Middle frontal gyrus (tissue), 1 donor: ENCODE measurements at regions not wholly inside any gene's neighbourhood (a gene's known extent, or its start where the extent isn't known, plus 50 kb on each side); places are given as distances from the start of the nearest gene placed in this dataset.
"Not testable (repeated sequence)": the region's sequence is repeated elsewhere in the genome, so short reads cannot be mapped to it uniquely, and the experiment has no call there.

Experiments
- DNase-seq: peaks from one replicate; pipeline ENCODE4 v3.0.0-alpha.2; 2015; ENCODE audit warnings: low spot score; ENCODE audit errors: extremely low spot score

DNA sequence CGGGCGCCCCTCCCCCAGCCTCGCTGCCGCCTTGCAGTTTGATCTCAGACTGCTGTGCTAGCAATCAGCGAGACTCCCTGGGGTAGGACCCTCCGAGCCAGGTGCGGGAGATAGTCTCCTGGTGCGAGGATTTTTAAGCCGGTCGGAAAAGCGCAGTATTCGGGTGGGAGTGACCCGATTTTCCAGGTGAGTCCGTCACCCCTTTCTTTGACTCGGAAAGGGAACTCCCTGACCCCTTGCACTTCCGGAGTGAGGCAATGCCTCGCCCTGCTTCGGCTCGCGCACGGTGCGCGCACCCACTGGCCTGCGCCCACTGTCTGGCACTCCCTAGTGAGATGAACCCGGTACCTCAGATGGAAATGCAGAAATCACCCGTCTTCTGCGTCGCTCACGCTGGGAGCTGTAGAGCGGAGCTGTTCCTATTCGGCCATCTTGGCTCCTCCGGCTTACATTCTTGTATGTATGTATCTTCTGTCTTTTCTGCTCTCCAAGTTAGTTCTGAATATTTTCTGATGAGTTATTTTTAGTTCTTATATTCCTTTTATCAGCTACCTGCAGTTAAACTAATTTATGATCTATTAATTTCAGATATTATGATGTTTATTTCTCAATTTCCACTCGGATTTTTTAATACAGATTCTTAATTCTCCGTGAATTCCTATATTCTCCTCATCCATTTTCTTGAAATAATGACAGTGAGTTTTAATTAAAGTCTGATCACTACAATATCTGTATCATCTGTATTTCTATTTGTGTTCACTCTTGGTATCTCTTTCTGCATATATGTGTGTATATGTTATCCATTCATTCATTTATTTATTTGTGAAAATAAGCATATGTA, 370.2 kb upstream of the GRM7 start:
- not testable (repeated sequence) for DNase-seq

DNA sequence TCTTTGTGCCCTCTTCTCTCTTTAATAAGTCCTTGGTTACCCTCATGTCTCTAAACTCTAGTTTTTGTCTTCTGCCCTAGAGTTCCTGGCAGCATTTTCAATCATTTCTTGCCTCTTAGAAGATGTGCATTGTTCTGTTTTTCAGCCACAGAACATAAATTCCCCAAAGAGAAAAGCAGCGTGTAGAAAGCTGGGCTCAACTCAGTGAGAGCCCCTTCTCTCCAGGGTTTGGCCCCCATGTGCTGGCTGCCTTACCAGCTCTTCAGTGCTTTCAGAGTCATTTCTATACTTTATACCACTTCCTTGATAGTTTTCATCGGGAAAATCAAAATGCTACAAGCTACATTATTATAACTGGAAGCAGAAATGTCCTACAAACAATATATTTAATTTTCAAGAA, 369.1 kb upstream of the GRM7 start:
- no peak for DNase-seq

DNA sequence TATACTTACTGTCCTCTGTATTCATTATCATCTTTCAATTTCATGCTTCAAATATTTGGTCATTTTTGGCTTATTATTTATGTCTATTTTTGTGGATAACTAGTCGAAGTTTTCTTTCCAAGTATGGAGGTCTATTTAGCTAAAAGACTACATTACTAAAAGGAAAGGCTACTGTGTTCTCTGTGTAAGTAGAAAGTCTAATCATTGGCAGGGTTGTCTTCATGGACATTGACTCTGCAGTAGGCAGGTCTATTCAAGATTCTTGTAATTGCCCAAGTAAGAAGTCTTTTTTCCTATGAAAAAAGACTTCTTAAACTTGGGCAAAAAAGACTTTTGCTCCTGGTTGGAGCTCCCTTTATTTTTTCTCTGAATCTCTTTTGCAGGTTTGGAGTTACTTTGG, 368.6 kb upstream of the GRM7 start:
- DNase-seq: no peak

GRCh38 chr3:6498944-6499343, 362.0 kb upstream of the GRM7 start:
- not testable (repeated sequence) for DNase-seq

GRCh38 chr3:6504347-6504746, 356.6 kb upstream of the GRM7 start:
- no peak for DNase-seq

DNA sequence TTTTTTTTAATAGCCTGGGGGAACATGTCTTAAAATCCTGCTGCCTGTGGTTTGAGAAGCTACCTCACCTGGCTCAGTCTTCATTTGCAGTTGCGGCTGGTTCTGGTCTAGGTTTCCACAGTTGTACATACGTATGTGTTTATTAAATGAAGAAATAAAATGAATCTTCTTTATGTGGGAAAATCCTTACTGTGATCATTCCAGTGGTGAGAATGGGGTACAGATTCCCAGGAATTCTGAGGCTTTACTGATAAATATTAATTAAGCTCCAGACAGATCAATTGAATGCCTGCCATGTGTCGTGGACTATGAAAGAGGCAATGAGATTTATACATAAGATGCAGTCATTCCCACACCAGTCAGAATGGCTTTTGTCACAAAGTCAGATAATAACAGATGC, 356.1 kb upstream of the GRM7 start:
- DNase-seq: no peak

- no peak for DNase-seq
These were observed 352.5 kb upstream of the GRM7 start for GRCh38 chr3:6508410-6508759.

- no peak for DNase-seq
These were observed 351.3 kb upstream of the GRM7 start for GRCh38 chr3:6509576-6509975.

GRCh38 chr3:6510713-6511112, 350.2 kb upstream of the GRM7 start:
- no peak for DNase-seq

DNA sequence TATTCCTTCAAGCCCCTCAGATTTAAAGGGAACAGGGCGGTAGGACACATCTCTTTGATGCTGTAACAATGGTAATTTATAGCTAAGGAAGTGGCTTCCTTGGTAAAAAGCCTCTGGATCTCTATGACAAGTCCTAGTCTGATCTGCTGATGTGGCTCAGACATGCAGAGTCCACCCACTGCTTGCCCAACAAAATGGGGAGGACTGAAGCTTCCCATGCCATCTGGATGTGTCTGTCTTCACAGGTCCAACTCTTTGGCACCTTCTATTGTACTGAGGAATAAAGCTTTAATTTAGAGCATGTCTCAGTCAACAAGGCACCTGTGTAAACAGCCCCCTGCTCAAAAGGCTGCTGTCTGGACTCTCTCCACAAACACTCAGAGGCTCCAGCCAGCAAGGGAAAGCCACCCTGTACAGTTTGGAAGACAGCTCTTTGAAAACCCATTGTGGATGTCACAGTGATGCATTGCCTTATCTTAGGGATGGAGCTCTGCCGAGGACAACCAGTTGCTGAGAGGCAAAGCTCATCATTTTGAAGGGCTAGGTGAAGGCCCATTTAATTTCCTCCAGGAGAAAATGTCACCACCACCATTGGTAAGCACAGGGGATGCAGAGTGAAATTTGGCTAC, 348.6 kb upstream of the GRM7 start:
- DNase-seq: no peak

DNA sequence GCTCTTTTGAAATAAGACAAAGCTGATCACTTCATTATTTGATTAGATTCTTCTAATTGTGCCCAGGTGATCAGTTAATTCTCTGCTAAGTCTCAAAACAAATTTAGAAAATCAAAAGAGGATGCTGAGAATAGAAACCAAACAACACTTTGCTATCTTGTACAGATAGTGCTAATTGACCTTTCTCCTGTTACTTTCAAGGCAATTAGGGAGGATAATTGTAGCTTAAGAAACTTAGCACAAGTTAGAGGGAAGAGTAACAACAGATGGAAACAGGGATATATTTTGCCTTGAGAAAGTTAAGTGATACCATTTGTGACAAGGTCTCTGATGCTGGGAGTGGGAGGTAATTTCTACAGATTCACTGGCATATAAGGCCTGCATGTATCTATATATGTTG, 344.8 kb upstream of the GRM7 start:
- DNase-seq: no peak

- no peak for DNase-seq
These were observed 344.2 kb upstream of the GRM7 start for GRCh38 chr3:6516694-6517093.

DNA sequence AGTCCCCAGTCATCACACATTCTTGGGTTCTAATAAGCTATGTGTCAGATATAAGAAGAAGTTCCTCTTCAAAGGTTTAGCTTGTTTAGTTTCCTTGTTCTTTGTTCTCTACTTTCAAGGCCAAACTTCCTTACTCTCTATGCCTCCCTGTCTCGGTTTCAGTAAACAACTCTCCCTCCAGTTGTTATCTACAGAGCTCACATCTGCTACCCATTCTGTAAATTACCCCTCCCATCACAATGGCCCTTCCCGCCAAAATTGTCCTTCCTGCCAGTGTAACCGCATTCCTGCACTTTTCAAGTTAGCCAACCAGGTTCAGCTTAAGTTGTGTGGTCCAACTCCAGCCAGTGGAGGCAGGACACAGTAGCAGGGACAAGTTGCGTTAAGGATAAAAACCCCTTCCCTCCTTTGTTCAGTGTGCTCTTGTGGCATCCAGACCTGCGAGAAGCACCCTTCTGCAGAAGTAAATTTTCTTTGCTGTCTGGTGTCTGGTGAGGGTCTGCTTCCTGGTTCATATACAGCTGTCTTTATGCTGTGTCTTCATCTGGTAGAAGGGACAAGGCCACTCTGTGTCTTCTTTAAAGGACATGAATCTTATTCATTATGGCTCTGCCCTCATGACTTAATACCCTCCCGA, 342.1 kb upstream of the GRM7 start:
- no peak for DNase-seq

DNA sequence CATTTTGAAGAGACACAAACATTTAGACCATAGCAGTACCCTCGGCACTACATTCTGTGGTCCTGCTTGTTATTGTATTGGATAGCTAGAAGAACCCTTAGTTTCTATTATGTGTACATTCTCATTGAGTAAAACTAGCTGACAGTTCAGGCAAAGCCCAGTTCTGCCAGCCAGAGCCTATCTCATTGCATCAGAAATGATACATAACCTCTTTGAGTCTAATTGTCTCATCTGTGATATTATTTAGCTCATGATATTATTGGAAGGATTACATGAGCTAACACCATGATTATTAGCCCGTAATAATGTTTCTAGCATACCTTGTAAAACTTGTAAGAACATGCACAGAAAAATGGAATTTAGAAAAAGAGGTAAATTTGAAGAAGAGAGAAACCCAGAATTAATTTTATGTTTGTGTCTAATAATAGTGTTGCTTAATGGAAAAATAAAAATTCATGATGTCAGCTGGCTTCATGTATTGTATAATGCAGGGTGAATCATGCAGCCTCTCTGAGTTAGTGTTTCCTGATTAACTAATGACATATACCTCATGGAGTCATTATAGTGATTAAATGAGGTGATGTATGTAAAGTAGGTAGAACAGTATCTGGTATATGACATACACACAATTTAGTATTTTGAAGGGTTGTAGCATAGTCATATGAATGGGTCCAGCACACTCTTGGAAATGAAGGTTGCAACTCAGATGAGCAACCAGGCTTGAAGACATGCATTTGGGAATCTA, 339.4 kb upstream of the GRM7 start:
- no peak for DNase-seq

GRCh38 chr3:6522191-6522590, 338.7 kb upstream of the GRM7 start:
- DNase-seq: no peak

GRCh38 chr3:6523043-6523442, 337.9 kb upstream of the GRM7 start:
- no peak for DNase-seq

DNA sequence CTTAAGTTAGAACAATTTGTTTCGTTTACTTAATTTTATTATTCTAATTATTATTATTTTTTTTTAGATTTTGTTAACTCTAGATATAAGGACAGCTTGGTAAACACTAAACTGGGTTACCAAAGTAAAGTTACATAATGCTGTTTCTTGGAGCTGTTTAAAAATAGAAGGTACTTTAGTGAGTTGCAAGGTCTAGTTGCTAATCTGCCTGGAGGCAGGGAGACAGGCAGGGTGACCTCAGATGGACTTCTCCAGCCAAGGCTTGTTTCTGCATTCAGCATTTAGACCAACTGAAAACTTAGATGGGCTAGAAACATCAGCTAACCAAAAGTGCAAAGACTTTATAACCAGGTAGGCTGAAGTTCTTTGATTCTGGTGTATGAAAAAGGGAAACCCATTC, 336.4 kb upstream of the GRM7 start:
- no peak for DNase-seq

GRCh38 chr3:6526321-6526720, 334.6 kb upstream of the GRM7 start:
- DNase-seq: no peak

GRCh38 chr3:6526861-6527260, 334.1 kb upstream of the GRM7 start:
- no peak for DNase-seq

GRCh38 chr3:6528951-6529350, 332.0 kb upstream of the GRM7 start:
- DNase-seq: no peak

DNA sequence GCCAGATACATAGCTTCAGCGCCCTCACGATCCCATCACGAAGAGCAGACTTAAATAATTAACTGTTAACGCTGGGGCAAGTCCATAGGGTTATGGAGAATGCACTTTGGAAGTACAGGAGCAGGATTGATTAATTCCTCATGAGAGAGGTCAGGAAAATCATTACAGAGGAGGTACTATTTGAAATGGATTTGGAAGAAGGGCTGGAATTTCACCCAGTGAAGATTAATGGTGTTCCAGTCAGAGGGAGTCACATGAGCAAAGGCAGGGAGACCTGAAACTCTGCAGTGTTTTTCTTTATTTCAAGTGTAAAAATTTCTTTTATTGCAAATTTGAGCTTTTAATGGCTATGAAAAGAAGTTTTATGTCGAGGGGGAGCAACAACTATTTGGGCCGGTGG, 329.8 kb upstream of the GRM7 start:
- DNase-seq: no peak

DNA sequence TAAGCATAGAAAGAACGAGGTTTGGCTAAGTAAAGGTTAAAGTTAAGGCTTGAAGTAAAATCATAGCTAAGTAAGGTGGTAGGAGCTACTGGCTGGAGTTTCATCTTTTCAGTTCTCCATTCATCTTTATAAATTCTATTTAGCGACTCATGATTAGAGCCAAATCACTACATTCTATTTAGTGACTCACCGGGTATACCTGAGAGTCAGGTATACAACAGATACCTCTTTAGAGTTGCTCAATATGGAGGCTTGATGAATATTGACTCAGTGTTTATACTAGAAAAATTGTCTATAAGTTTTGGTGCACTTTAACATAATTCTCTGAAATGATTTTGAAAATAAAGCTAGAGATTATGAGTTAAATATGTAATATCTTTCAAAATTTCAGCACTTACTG, 328.8 kb upstream of the GRM7 start:
- DNase-seq: no peak
